GM12891 (cell line): ENCODE measurements at regions not wholly inside any gene's neighbourhood (a gene's known extent, or its start where the extent isn't known, plus 50 kb on each side); places are given as distances from the start of the nearest gene placed in this dataset.

Experiments used
- POLR2A ChIP-seq: IDR thresholded peaks from 2 replicates; pipeline ENCODE4 v1.6.1; 2011; ENCODE audit warnings: low read depth, low read length, control low read depth
- POLR2AphosphoS5 ChIP-seq: IDR thresholded peaks from 2 replicates; pipeline ENCODE4 v1.6.1; 2011; ENCODE audit warnings: low read depth, low read length, control low read depth
- TAF1 ChIP-seq: IDR thresholded peaks from 2 replicates; pipeline ENCODE4 v1.6.1; 2011; ENCODE audit warnings: low read depth, low read length, control low read depth

DNA sequence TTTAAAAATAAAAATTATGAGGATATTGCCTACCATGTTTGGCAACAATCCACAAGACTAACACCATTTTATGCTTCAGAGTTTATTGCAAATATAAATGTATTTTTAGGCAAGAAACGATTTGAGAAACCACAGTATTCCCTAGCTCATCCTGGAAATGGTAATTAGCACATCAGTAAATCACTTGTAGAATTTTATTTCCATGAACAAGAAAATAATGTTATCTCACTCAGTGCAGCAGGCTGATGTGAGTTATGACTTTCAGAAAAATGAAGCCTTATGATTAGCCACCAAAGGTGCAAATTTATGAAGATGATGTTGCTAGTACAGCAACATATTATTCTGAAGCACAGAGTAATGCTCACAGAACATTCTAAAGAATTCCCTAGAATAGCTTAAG, 127.7 kb upstream of the GJE1 start:
- no peak for TF ChIP-seq POLR2AphosphoS5
- no peak for TF ChIP-seq TAF1
- no peak for TF ChIP-seq POLR2A
